A673 (cell line): ENCODE measurements at regions not wholly inside any gene's neighbourhood (a gene's known extent, or its start where the extent isn't known, plus 50 kb on each side); places are given as distances from the start of the nearest gene placed in this dataset.
"Not testable (repeated sequence)": the region's sequence is repeated elsewhere in the genome, so short reads cannot be mapped to it uniquely, and the experiment has no call there.

ENCODE experiments used
- BruUV-seq: library from RNA; stranded (reverse); fragments of 400-500 nt; replicated peaks from 2 replicates; lab custom pipeline; 2021; lab: Mats Ljungman, UMichigan
- CTCF ChIA-PET: fragments of 300-600 bp; sonication (Branson Sonifier 250); formaldehyde crosslinking; loops from one replicate; lab custom pipeline; 2022; ENCODE audit warnings: antibody characterized with exemption; lab: Charles Lee
- POLR2A ChIA-PET: fragments of 300-600 bp; sonication (Branson Sonifier 250); formaldehyde crosslinking; loops from one replicate; lab custom pipeline; 2022; ENCODE audit warnings: antibody characterized with exemption; ENCODE audit not compliant: low non-redundant PET; lab: Charles Lee
- DNase-seq: peaks from one replicate; pipeline ENCODE4 v3.0.0-alpha.2; 2015; ENCODE audit warnings: low spot score
- H3K27ac ChIP-seq: fragments of 200-600 bp; sonication (generic); 2 replicates; pipeline ENCODE4 v1.5.1; 2016; ENCODE audit warnings: mixed run types, low read depth, mild to moderate bottlenecking, mixed read lengths, antibody characterized with exemption, low read length; ENCODE audit not compliant: poor library complexity, severe bottlenecking
- H3K27me3 ChIP-seq: fragments of 200-600 bp; sonication (generic); replicated peaks from 2 replicates; pipeline ENCODE4 v1.6.1; 2017; ENCODE audit warnings: mixed run types, low read depth, mild to moderate bottlenecking, mixed read lengths, antibody characterized with exemption, low read length; ENCODE audit not compliant: insufficient read depth, poor library complexity
- H3K36me3 ChIP-seq: fragments of 200-600 bp; sonication (generic); 2 replicates; pipeline ENCODE4 v1.6.1; 2016; ENCODE audit warnings: mixed run types, mild to moderate bottlenecking, mixed read lengths, antibody characterized with exemption, low read length; ENCODE audit not compliant: insufficient read depth, poor library complexity, severe bottlenecking
- H3K4me1 ChIP-seq: fragments of 200-600 bp; sonication (generic); 2 replicates; pipeline ENCODE4 v1.6.1; 2017; ENCODE audit warnings: mixed run types, mild to moderate bottlenecking, mixed read lengths, antibody characterized with exemption, low read length; ENCODE audit not compliant: insufficient read depth, poor library complexity, severe bottlenecking
- H3K4me3 ChIP-seq: fragments of 200-600 bp; sonication (generic); 2 replicates; pipeline ENCODE4 v1.5.1; 2016; ENCODE audit warnings: low read depth, mixed run types, mild to moderate bottlenecking, mixed read lengths, low read length; ENCODE audit not compliant: poor library complexity, severe bottlenecking
- H3K9me3 ChIP-seq: fragments of 200-600 bp; sonication (generic); 2 replicates; pipeline ENCODE4 v1.6.1; 2016; ENCODE audit warnings: mixed run types, low read depth, mild to moderate bottlenecking, mixed read lengths, antibody characterized with exemption, low read length; ENCODE audit not compliant: poor library complexity, severe bottlenecking
- EZH2 ChIP-seq: fragments of 200-600 bp; sonication (generic); IDR thresholded peaks from 2 replicates; pipeline ENCODE4 v1.6.1; 2017; ENCODE audit warnings: borderline replicate concordance, low read depth, mild to moderate bottlenecking, mixed read lengths, antibody characterized with exemption, low read length; ENCODE audit not compliant: poor library complexity, severe bottlenecking
- intact Hi-C: fragments of 100-400 bp; cut with micrococcal nuclease; formaldehyde crosslinking; loops from one replicate; pipeline ENCODE4 v1.10.0; 2022; ENCODE audit not compliant: unreplicated experiment
- TF ChIP-seq, protein P1 (sequence below): fragments of 300-800, 200-600 bp; sonication (generic); conservative IDR thresholded peaks from 2 replicates; pipeline ENCODE4 v1.5.1; 2017; ENCODE audit warnings: low read depth, mild to moderate bottlenecking, antibody characterized with exemption, low read length, moderate library complexity, mixed read lengths

DNA sequence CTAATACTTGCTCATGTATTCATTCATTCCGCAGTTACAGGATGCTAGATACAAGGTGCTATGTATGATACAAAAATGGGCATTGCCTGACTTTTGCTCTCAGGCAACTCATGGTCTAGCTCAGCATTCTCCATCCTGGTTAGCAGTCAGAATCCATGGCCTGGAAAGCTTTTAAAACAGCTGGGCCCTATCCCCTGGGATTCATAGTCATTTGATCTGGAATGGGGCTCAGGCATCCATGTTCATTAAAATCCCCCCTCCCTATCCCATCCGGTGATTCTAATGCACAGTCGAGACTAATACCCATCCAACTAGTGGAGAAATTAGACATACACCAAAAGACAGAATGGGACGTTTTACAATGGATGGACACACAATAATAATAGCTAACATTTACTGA lies 104.1 kb upstream of the TMEM132E start:
- no TSS peak for BruUV-seq
- CTCF ChIA-PET = no interaction called here
- DNase-seq = no peak
- POLR2A ChIA-PET = no interaction called here
- H3K27me3 ChIP-seq = no peaks in the 10 kb centered on the region
- no peak overlapping the region for H3K4me3 ChIP-seq
- TF ChIP-seq, protein P1, sequence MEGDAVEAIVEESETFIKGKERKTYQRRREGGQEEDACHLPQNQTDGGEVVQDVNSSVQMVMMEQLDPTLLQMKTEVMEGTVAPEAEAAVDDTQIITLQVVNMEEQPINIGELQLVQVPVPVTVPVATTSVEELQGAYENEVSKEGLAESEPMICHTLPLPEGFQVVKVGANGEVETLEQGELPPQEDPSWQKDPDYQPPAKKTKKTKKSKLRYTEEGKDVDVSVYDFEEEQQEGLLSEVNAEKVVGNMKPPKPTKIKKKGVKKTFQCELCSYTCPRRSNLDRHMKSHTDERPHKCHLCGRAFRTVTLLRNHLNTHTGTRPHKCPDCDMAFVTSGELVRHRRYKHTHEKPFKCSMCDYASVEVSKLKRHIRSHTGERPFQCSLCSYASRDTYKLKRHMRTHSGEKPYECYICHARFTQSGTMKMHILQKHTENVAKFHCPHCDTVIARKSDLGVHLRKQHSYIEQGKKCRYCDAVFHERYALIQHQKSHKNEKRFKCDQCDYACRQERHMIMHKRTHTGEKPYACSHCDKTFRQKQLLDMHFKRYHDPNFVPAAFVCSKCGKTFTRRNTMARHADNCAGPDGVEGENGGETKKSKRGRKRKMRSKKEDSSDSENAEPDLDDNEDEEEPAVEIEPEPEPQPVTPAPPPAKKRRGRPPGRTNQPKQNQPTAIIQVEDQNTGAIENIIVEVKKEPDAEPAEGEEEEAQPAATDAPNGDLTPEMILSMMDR = no peak
- TF ChIP-seq EZH2 = no peak
- no peaks in the 10 kb centered on the region for H3K4me1 ChIP-seq
- H3K27ac ChIP-seq = no peak overlapping the region
- no peaks in the 10 kb centered on the region for H3K9me3 ChIP-seq
- intact Hi-C loops = no loop called here
- H3K36me3 ChIP-seq = no peaks in the 10 kb centered on the region

DNA sequence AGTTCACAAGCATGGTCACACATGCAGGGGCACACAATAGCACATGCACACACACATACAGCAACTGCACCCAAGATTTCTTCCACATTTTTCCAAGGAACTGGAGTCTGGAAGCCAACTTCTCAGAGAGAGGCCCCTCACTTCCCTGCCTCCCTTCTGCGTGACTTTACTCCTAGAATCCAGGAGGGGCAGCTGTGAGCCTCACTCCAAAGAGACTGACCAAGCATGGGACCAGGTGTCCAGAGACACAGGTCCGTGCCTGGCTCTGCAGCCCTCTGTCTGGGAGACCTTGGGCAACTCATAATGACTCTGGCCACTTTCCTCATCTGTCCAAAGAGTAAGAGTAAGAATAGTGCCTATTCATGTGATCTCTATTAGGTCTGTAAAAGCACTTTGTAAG lies 104.7 kb upstream of the TMEM132E start:
- Histone ChIP-seq H3K27me3 (no peaks in the 10 kb centered on the region), H3K4me1 (no peaks in the 10 kb centered on the region), H3K27ac (no peak overlapping the region), H3K36me3 (no peaks in the 10 kb centered on the region), H3K4me3 (no peak overlapping the region), H3K9me3 (no peaks in the 10 kb centered on the region)
- TF ChIP-seq, protein P1 = no peak
- TF ChIP-seq EZH2 = no peak
- ChIA-PET POLR2A (no interaction called here), CTCF (no interaction called here)
- no peak for DNase-seq
- BruUV-seq = no TSS peak
- intact Hi-C loops = no loop called here

DNA sequence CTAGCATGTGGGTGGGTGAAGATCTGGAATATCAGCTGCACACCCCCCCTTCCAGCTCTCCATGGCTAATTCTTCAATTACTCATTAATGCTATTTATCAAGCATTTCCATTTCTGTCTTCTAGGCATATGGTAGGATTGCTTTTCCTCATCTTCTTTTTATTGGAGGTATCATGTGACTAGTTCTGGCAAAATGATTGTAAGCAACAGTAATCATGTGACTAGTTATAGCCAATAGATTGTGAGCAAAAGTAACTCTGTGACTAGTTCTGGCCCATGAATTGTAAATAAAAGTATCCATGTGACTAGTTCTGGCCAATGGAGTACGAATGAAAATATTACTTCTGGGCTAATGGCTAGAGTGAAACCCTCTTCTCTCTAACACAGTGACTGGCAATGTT lies 107.0 kb upstream of the TMEM132E start:
- Histone ChIP-seq H3K4me3 (no peak overlapping the region), H3K27ac (no peak overlapping the region), H3K27me3 (no peaks in the 10 kb centered on the region), H3K9me3 (no peaks in the 10 kb centered on the region), H3K4me1 (no peaks in the 10 kb centered on the region), H3K36me3 (no peaks in the 10 kb centered on the region)
- intact Hi-C loops = no loop called here
- TF ChIP-seq, protein P1 = no peak
- no peak for TF ChIP-seq EZH2
- no TSS peak for BruUV-seq
- CTCF ChIA-PET = no interaction called here
- POLR2A ChIA-PET = no interaction called here
- DNase-seq = no peak

DNA sequence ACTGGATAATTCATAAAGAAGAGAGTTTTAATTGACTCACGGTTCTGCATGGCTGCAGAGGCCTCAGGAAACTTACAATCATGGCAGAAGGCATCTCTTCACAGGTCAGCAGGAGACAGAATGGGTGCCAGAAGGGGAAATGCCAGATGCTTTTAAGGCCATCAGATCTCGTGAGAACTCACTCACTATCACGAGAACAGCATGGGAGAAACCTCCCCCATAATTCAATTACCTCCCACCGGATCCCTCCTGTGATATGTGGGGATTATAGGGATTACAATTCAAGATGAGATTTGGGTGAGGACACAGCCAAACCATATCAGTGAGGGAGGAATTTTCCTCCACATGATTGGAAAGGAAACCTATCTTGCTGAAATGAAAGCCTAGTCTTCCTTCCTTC lies 108.1 kb upstream of the TMEM132E start:
- DNase-seq, POLR2A ChIA-PET, H3K36me3 ChIP-seq, BruUV-seq, H3K9me3 ChIP-seq, H3K4me3 ChIP-seq, intact Hi-C loops, H3K4me1 ChIP-seq, H3K27me3 ChIP-seq, CTCF ChIA-PET, H3K27ac ChIP-seq: not testable (repeated sequence)
